Kidney capillary endothelial cell (primary cell): ENCODE measurements at regions not wholly inside any gene's neighbourhood (a gene's known extent, or its start where the extent isn't known, plus 50 kb on each side); places are given as distances from the start of the nearest gene placed in this dataset.
"Not testable (repeated sequence)": the region's sequence is repeated elsewhere in the genome, so short reads cannot be mapped to it uniquely, and the experiment has no call there.

Source experiments
- DNase-seq: peaks from one replicate; pipeline ENCODE4 v3.0.0-alpha.2; 2018; ENCODE audit warnings: low spot score

- DNase-seq = no peak
Observed at GRCh38 chr2:143950704-143951103, 569.2 kb downstream of the ZEB2 start.

DNA sequence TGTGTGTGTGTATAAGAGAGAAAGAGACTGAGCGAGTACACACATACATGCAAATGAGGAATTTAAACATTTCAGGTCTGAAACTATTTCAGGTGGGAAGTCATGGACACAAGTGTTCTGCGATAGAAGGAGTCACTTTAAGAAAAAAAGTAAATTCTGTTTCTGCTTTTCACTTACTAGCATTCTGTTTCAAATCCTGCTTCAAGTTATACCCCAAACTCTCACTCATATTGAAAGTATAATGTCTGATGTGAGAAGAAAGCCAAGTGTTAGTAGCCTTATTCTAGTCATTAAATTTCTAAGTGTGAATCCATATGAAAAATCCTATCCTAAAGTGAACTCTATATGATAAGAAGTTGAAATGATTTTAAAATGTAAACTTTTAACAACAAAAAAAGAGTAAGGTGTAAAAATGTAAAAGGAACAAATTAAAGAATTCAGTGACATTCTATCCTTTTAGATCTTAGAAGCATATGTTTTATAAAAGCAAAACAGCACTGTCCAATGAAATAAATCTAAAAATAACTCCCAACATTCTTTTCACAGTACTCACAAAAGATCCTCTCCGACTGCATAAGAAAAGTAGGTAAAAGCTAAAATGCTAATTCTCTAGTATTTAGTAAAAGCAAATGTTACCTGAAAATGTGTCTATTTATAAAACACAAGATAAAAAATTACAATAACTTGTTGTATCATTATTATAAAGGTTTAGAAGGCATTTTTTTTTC lies 570.6 kb downstream of the ZEB2 start:
- DNase-seq = no peak

GRCh38 chr2:143948710-143949109 lies 571.2 kb downstream of the ZEB2 start:
- no peak for DNase-seq

GRCh38 chr2:143946436-143947391 lies 573.2 kb downstream of the ZEB2 start:
- DNase-seq = no peak

DNA sequence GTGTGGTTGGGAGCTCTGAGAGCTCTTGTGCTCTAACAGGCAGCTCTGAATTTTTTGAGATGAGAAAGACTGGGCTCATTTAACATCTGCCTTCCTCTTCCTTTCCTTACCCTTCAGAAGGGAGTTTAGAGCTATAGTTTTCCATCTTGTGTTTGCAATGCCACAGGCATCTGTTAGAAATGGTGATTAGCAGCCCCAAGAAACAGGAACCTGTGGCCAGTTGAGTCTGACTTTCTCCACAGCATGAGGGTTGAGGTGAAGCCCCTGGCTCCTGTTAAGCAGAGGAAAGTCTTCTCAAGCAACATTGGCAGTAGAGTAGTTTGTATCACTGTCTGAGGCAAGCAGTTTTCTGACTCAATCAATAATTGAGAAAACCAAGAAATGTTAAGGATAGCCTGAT lies 577.4 kb downstream of the ZEB2 start:
- no peak for DNase-seq

GRCh38 chr2:143940720-143941119 lies 579.2 kb downstream of the ZEB2 start:
- no peak for DNase-seq

DNA sequence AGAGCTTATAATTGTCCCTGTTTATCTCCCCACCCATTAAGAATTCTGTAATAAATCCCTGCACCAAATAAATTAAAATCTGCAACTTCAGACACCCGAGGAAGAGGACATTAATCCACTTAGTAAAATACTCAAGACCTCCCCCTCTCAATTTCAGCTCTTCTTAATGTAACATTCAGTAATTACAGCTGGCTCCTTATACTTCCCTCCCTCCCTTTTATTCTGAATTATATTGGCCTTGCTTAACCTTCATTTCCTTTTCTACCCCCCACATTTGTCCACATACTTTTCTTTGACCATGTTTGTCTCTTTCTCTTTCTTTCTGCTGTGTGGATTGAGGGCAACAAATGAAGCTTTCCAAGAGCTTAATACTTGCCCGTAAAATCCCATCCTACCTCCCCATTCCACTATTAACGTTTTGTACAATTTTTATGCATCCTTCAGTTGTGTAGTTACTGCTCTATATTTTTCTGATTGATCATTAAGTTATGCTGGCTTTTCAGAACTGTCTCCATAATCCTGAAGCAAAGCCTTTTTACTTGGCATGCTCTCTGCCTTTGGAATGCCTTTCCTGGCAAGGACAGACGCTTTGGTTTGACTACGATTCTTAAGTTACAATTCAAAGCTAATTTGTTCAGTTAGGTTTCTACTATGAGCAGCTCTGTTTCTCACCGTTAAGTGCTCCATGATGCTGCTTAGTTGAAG lies 580.1 kb downstream of the ZEB2 start:
- no peak for DNase-seq

DNA sequence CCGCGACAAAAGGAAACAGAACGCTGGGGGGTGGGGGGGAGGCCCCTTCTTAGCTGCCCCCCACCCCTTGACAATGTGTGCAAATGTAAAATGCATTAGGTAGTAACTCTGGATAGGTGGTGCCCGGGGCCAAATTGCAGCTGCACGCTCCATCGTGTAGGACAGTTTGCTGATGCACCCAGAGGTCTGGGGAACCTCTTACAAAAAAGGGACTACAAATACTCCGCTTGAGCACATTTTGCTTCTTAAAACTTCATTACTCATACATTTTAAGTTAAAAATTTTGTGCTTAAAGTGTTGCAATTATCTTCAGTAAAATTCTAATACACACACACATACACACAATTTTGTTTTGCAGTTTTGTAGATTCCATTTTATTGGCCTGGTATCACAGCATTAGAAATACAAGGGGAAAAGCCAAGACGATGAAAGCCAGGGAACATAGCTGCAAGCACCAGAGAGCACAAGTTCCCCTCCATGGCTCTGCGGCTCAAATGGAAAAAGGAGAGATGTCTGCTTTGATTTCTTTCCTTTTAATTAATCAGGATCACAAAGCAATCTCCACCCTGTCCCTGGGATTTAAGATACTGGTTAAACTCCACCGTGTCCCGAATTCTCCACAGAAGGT lies 582.1 kb downstream of the ZEB2 start:
- DNase-seq = no peak

GRCh38 chr2:143936848-143937722 lies 582.8 kb downstream of the ZEB2 start:
- DNase-seq = peak; percentile 16

GRCh38 chr2:143936538-143936847 lies 583.4 kb downstream of the ZEB2 start:
- DNase-seq = no peak

- no peak for DNase-seq
Observed at GRCh38 chr2:143935482-143935752, 584.5 kb downstream of the ZEB2 start.

DNA sequence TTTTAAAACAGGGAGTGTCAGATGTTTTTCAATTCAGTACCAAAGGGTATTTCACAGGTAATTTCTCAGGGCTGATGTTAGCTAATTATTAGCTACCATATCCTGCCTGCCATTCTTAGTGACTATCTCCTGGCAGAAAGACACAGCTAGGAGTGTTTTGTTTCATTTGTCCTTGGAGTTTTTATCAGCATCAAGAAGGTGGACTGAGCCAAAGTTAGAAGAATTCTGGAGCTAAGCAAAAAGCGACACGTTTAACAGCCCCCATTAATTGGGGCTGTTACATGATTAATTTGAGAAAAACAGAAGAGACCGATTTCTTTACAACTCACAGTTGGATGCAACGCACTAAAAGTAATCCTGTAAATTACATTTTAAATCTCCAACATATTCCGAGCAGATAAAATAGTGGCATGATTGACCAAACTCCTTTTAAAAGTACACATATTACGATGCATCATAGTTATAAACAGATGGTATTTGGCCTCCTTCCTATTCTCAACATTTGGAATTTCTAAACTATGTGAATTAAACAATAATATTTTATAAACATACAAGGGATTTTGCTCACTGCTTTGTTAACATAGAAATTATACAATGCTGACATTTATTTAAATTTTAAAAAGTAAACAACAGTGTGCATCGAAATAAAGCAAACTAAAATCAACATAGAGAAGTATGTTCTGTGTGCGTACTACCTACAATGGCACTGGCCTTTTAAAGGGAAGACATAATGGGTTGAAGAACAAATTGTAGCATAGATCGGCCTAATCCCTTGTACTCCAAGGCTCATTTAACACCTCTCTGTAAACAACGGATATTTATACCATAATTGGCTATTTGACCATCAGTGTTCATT lies 585.1 kb downstream of the ZEB2 start:
- no peak for DNase-seq

- no peak for DNase-seq
Observed at GRCh38 chr2:143933946-143934569, 585.9 kb downstream of the ZEB2 start.

DNA sequence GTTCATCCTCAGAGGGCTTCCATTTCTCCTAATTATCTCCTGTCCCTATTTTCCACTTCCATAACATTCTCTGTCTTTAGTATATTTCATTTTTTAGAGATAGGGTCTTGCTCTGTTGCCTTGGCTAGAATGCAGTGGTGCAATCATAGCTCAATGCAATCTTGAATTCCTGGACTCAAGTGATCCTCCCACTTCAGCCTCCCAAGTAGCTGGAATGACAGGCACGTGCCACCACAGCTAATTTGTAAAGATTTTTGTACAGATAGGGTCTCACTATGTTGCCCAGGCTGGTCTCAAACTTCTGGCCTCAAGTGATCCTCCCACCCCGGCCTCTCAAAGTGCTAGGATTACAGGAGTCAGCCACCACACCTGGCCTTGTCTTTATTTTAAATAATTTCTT lies 589.0 kb downstream of the ZEB2 start:
- no peak for DNase-seq

DNA sequence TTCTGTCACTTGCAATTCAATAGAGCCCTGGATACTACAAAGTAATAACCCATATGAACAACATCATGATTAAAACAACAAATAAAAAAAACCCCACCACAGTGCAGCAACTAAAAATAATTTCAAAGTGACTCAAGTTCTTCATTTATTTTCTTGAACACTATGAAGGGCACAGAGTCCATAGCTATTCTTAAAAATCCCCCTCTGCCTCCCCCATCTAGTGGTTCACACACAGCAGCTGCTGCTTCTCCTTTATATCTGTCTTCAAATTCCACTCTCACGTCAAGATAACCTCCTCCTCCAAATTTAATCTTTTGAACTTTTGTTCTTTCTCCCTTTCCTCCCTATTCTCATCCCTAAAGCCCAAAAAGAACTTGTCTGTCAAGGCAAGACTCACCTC lies 591.3 kb downstream of the ZEB2 start:
- DNase-seq = no peak

- no peak for DNase-seq
Observed at GRCh38 chr2:143928184-143928583, 591.7 kb downstream of the ZEB2 start.

- no peak for DNase-seq
Observed at GRCh38 chr2:143926736-143927135, 593.2 kb downstream of the ZEB2 start.

DNA sequence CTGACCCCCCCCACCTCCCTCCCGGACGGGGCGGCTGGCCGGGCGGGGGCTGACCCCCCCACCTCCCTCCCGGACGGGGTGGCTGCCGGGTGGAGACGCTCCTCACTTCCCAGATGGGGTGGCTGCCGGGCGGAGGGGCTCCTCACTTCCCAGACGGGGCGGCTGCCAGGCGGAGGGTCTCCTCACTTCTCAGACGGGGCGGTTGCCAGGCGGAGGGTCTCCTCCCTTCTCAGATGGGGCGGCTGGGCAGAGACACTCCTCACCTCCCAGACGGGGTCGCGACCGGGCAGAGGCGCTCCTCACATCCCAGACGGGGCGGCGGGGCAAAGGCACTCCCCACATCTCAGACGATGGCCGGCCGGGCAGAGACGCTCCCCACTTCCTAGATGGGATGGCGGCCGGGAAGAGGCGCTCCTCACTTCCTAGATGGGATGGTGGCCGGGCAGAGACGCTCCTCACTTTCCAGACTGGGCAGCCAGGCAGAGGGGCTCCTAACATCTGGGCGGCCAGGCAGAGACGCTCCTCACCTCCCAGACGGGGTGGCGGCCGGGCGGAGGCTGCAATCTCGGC lies 597.6 kb downstream of the ZEB2 start:
- not testable (repeated sequence) for DNase-seq

DNA sequence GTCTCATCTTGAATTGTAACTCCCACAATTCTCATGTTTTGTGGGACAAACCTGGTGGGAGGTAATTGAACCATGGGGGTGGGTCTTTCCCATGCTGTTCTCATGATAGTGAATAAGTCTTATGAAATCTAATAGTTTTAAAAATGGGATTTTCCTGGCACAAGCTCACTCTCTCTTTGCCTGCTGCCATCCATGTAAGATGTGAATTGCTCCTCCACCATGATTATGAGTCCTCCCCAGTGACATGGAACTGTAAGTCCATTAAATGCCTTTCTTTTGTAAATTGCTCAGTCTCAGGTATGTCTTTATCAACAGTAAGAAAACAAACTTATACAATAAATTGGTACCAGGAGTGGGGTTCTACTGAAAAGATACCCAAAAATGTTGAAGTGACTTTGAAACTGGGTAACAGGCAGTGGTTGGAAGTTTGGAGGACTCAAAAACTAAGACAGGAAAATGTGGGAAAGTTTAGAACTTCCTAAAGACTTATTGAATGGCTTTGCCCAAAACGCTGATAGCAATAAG lies 601.4 kb downstream of the ZEB2 start:
- no peak for DNase-seq

GRCh38 chr2:143916781-143917180 lies 603.1 kb downstream of the ZEB2 start:
- no peak for DNase-seq
